Endothelial cell of umbilical vein (primary cell): ENCODE measurements at regions not wholly inside any gene's neighbourhood (a gene's known extent, or its start where the extent isn't known, plus 50 kb on each side); places are given as distances from the start of the nearest gene placed in this dataset.

Experiments used
- BruUV-seq: library from RNA; stranded (reverse); fragments of 400-500 nt; replicated peaks from 2 replicates; lab custom pipeline; 2021; lab: Mats Ljungman, UMichigan
- CTCF ChIA-PET: fragments of 300-600, 350-600 bp; sonication (Branson Sonifier 250); formaldehyde crosslinking; loops from one replicate; lab custom pipeline; 2021; ENCODE audit warnings: antibody characterized with exemption, inconsistent platforms; lab: Charles Lee
- POLR2A ChIA-PET: fragments of 300-600, 350-600 bp; sonication (Branson Sonifier 250); formaldehyde crosslinking; loops from one replicate; lab custom pipeline; 2021; ENCODE audit warnings: antibody characterized with exemption, inconsistent platforms; lab: Charles Lee
- DNase-seq: peaks from one replicate; pipeline ENCODE4 v3.0.0-alpha.2; 2011; ENCODE audit warnings: low read depth, low spot score
- FAIRE-seq: peaks from 2 replicates; lab custom pipeline; 2011; peaks lifted over from hg19 to GRCh38; lab: Jason Lieb, UNC
- H2AFZ ChIP-seq: 2 replicates; pipeline ENCODE4 v1.6.0; 2012; ENCODE audit warnings: low read depth, low read length, control low read depth, inconsistent platforms
- H3K27ac ChIP-seq: 2 replicates; pipeline ENCODE4 v1.5.1; 2011; ENCODE audit warnings: low read depth, mild to moderate bottlenecking, control low read depth, low read length, moderate library complexity; ENCODE audit not compliant: insufficient read depth
- H3K27me3 ChIP-seq, 2 experiments: 2 replicates each; pipeline versions ENCODE4 v1.6.0 to v1.6.1; 2011; ENCODE audit warnings: low read length in 2 of 2, mixed read lengths in 1 of 2; ENCODE audit not compliant: control insufficient read depth in 2 of 2, insufficient read depth in 2 of 2
- H3K36me3 ChIP-seq, 2 experiments: 2 replicates in 1 of 2; 3 replicates in 1 of 2; pipeline ENCODE4 v1.5.1; 2011; ENCODE audit warnings: low read length in 2 of 2, mild to moderate bottlenecking in 1 of 2, moderate library complexity in 1 of 2; ENCODE audit not compliant: control insufficient read depth in 2 of 2, insufficient read depth in 2 of 2; ENCODE audit errors: extremely low read depth in 1 of 2
- H3K4me1 ChIP-seq: 3 replicates; pipeline ENCODE4 v1.5.1; 2011; ENCODE audit warnings: mild to moderate bottlenecking, low read length; ENCODE audit not compliant: control insufficient read depth, insufficient read depth; ENCODE audit errors: extremely low read depth
- H3K4me2 ChIP-seq: 2 replicates; pipeline ENCODE4 v1.6.1; 2011; ENCODE audit warnings: low read length, control low read depth, mixed read lengths; ENCODE audit not compliant: insufficient read depth
- H3K4me3 ChIP-seq, 3 experiments: fragments of 200-600 bp in 1 of 3; sonication (generic), shearing (Covaris generic) in 1 of 3; replicated peaks in 1 of 3; 2 replicates each; pipeline ENCODE4 v1.5.1; 2011 to 2016; ENCODE audit warnings: control low read depth in 3 of 3, low read length in 3 of 3, mild to moderate bottlenecking in 2 of 3, inconsistent platforms in 1 of 3, low read depth in 1 of 3, moderate library complexity in 1 of 3; ENCODE audit not compliant: insufficient read depth in 1 of 3
- H3K79me2 ChIP-seq: 2 replicates; pipeline ENCODE4 v1.6.0; 2012; ENCODE audit warnings: low read length, inconsistent platforms; ENCODE audit not compliant: control insufficient read depth, insufficient read depth
- H3K9ac ChIP-seq: replicated peaks from 2 replicates; pipeline ENCODE3; 2011; ENCODE audit warnings: low read length, control low read depth; ENCODE audit not compliant: insufficient read depth; ENCODE audit errors: extremely low read depth
- H3K9me1 ChIP-seq: replicated peaks from 3 replicates; pipeline ENCODE4 v1.6.0; 2011; ENCODE audit warnings: mild to moderate bottlenecking, low read length; ENCODE audit not compliant: control insufficient read depth, insufficient read depth; ENCODE audit errors: extremely low read depth
- H3K9me3 ChIP-seq: replicated peaks from 2 replicates; pipeline ENCODE4 v1.5.1; 2012; ENCODE audit warnings: low read length, inconsistent platforms; ENCODE audit not compliant: control insufficient read depth, insufficient read depth
- H4K20me1 ChIP-seq: replicated peaks from 2 replicates; pipeline ENCODE3; 2011; ENCODE audit warnings: mild to moderate bottlenecking, low read length; ENCODE audit not compliant: control insufficient read depth, insufficient read depth; ENCODE audit errors: extremely low read depth
- CTCF ChIP-seq, 2 donors: IDR thresholded peaks; 1 replicate in 1 of 2; 2 replicates in 1 of 2; pipeline ENCODE4 v1.5.1; 2011; ENCODE audit warnings: low read length in 2 of 2, mild to moderate bottlenecking in 2 of 2, moderate library complexity in 2 of 2, control low read depth in 1 of 2, inconsistent platforms in 1 of 2, low read depth in 1 of 2; ENCODE audit not compliant: insufficient read depth in 1 of 2; ENCODE audit errors: extremely low read depth in 1 of 2
- EZH2 ChIP-seq: IDR thresholded peaks from 2 replicates; pipeline ENCODE4 v1.6.1; 2012; ENCODE audit warnings: borderline replicate concordance, low read depth, mild to moderate bottlenecking, moderate library complexity, low read length, inconsistent platforms; ENCODE audit not compliant: severe bottlenecking
- FOS ChIP-seq: IDR thresholded peaks from 2 replicates; pipeline ENCODE4 v1.6.1; 2011; ENCODE audit warnings: mild to moderate bottlenecking, low read length, moderate library complexity, borderline replicate concordance; ENCODE audit not compliant: insufficient read depth
- GATA2 ChIP-seq: IDR thresholded peaks from 2 replicates; pipeline ENCODE4 v1.7.0; 2011; ENCODE audit warnings: low read depth, mild to moderate bottlenecking, moderate library complexity, mixed read lengths, low read length; ENCODE audit not compliant: insufficient read length, insufficient read depth
- JUN ChIP-seq: IDR thresholded peaks from 2 replicates; pipeline ENCODE4 v1.6.1; 2011; ENCODE audit warnings: borderline replicate concordance, low read depth; ENCODE audit not compliant: insufficient read length, insufficient read depth
- MYC ChIP-seq: IDR thresholded peaks from one replicate; pipeline ENCODE4 v1.6.1; 2011; ENCODE audit warnings: mild to moderate bottlenecking, low read depth, low read length
- POLR2A ChIP-seq: IDR thresholded peaks from 2 replicates; pipeline ENCODE4 v1.6.1; 2012; ENCODE audit warnings: low read depth, mild to moderate bottlenecking, control low read depth, low read length
- POLR2AphosphoS5 ChIP-seq: IDR thresholded peaks from 2 replicates; pipeline ENCODE4 v1.6.1; 2012; ENCODE audit warnings: low read depth, mild to moderate bottlenecking, control low read depth, low read length, moderate library complexity; ENCODE audit not compliant: insufficient read depth
- dilution Hi-C: fragments of 300-500 bp; cut with MboI; formaldehyde crosslinking; loops from one replicate; pipeline ENCODE4 v1.15.0; 2019; ENCODE audit warnings: low sequenced_read_pairs; ENCODE audit not compliant: extremely low pct_ligation_motif_present
- intact Hi-C: fragments of 100-400 bp; cut with micrococcal nuclease; formaldehyde crosslinking; loops from one replicate; pipeline ENCODE4 v1.10.0; 2022

- dilution Hi-C loops = no loop called here
- DNase-seq = no peak
- no TSS peak for BruUV-seq
- no peak for TF ChIP-seq CTCF (IDR thresholded peaks at IDR 0.05; ENCODE audit: extremely low read depth in 1 of 2, insufficient read depth in 1 of 2, low read depth in 1 of 2, low read length in 2 of 2)
- TF ChIP-seq MYC = no peak
- TF ChIP-seq GATA2 = no peak
- no peak for TF ChIP-seq EZH2
- no peak for TF ChIP-seq FOS
- TF ChIP-seq POLR2A = no peak
- H4K20me1 ChIP-seq = no peaks in the 10 kb centered on the region
- no peak overlapping the region for H3K27ac ChIP-seq
- ChIA-PET CTCF (no interaction called here), POLR2A (no interaction called here)
- H3K79me2 ChIP-seq = no peaks in the 10 kb centered on the region
- H3K9me1 ChIP-seq = no peaks in the 10 kb centered on the region
- no peaks in the 10 kb centered on the region for H3K9me3 ChIP-seq
- no peak overlapping the region for H3K4me3 ChIP-seq
- intact Hi-C loops = no loop called here
- H3K9ac ChIP-seq = no peak overlapping the region
- no peak overlapping the region for H2AFZ ChIP-seq
- H3K4me1 ChIP-seq = no peaks in the 10 kb centered on the region
- no peak for FAIRE-seq
- H3K36me3 ChIP-seq = no peaks in the 10 kb centered on the region
- H3K27me3 ChIP-seq = no peaks in the 10 kb centered on the region
- H3K4me2 ChIP-seq = no peak overlapping the region
Observed at GRCh38 chr11:109480251-109480650, 58.3 kb downstream of the C11orf87 start.

- Histone ChIP-seq H3K36me3 (no peaks in the 10 kb centered on the region), H3K79me2 (no peaks in the 10 kb centered on the region), H3K4me2 (no peak overlapping the region), H3K27me3 (no peaks in the 10 kb centered on the region), H3K27ac (no peak overlapping the region), H4K20me1 (no peaks in the 10 kb centered on the region), H3K9ac (no peak overlapping the region), H2AFZ (no peak overlapping the region), H3K9me1 (no peaks in the 10 kb centered on the region), H3K9me3 (no peaks in the 10 kb centered on the region), H3K4me1 (no peaks in the 10 kb centered on the region), H3K4me3 (no peak overlapping the region)
- BruUV-seq = no TSS peak
- TF ChIP-seq POLR2A = no peak
- no peak for TF ChIP-seq POLR2AphosphoS5
- no peak for TF ChIP-seq GATA2
- TF ChIP-seq JUN = no peak
- dilution Hi-C loops = no loop called here
- ChIA-PET POLR2A (no interaction called here), CTCF (no interaction called here)
- intact Hi-C loops = no loop called here
- no peak for DNase-seq
- no peak for FAIRE-seq
Observed at GRCh38 chr11:109486129-109486528, 64.1 kb downstream of the C11orf87 start.
